T-helper 1 cell treated with Interleukin-12 subunit alpha and Interleukin-12 subunit beta and Interleukin-4 antibody, amounts not matched to agents 30 μg/mL and 1 μg/mL, for 36 hours (primary cell): ENCODE measurements at regions not wholly inside any gene's neighbourhood (a gene's known extent, or its start where the extent isn't known, plus 50 kb on each side); places are given as distances from the start of the nearest gene placed in this dataset.

Experiments
- H3K27ac Mint-ChIP-seq: one replicate; pipeline ENCODE4 v1.8.0; 2021; ENCODE audit warnings: mild to moderate bottlenecking, mixed read lengths
- H3K27me3 Mint-ChIP-seq: one replicate; pipeline ENCODE4 v1.8.0; 2021; ENCODE audit warnings: low read depth, mixed read lengths
- H3K36me3 Mint-ChIP-seq: one replicate; pipeline ENCODE4 v1.8.0; 2021; ENCODE audit warnings: low read depth, mixed read lengths
- H3K4me1 Mint-ChIP-seq: one replicate; pipeline ENCODE4 v1.8.0; 2021; ENCODE audit warnings: low read depth, mixed read lengths
- H3K4me3 Mint-ChIP-seq: one replicate; pipeline ENCODE4 v1.8.0; 2021; ENCODE audit warnings: mild to moderate bottlenecking, moderate library complexity, mixed read lengths
- H3K9me3 Mint-ChIP-seq: one replicate; pipeline ENCODE4 v1.8.0; 2021; ENCODE audit warnings: mixed read lengths

- Mint-ChIP-seq H3K36me3 (no peaks in the 10 kb centered on the region), H3K27me3 (no peaks in the 10 kb centered on the region), H3K9me3 (no peaks in the 10 kb centered on the region), H3K4me3 (no peak overlapping the region), H3K27ac (no peak overlapping the region), H3K4me1 (no peaks in the 10 kb centered on the region)
Observed at GRCh38 chr13:72469906-72470305, 257.5 kb downstream of the MZT1 start.

- Mint-ChIP-seq H3K9me3 (no peaks in the 10 kb centered on the region), H3K27ac (no peak overlapping the region), H3K4me1 (peaks cover 2% of the 10 kb centered on the region), H3K36me3 (no peaks in the 10 kb centered on the region), H3K4me3 (no peak overlapping the region), H3K27me3 (no peaks in the 10 kb centered on the region)
Observed at GRCh38 chr13:72463561-72463960, 263.9 kb downstream of the MZT1 start.

- Mint-ChIP-seq H3K27ac (no peak overlapping the region), H3K4me1 (peaks cover 2% of the 10 kb centered on the region), H3K4me3 (no peak overlapping the region), H3K36me3 (no peaks in the 10 kb centered on the region), H3K9me3 (no peaks in the 10 kb centered on the region), H3K27me3 (no peaks in the 10 kb centered on the region)
Observed at GRCh38 chr13:72462726-72463125, 264.7 kb downstream of the MZT1 start.

DNA sequence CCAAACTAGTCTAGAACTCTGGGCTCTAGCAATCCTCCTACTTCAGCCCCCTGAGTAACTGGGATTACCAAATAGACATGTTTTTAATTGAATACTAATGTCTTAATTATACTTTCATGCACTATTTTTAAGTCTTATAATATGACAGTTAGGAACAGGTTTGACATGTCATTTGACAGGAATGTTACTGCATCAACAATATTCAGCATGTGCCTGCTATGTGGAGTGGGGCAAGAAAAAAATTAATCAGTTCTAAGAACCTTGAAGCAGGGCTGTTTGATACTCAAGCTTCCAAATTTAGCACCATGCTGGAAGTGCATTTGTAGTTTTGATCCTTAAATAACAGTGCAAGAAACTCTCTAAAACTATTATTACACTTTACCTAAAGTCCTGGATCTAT lies 265.3 kb downstream of the MZT1 start:
- no peaks in the 10 kb centered on the region for H3K36me3 Mint-ChIP-seq
- no peak overlapping the region for H3K27ac Mint-ChIP-seq
- no peaks in the 10 kb centered on the region for H3K9me3 Mint-ChIP-seq
- no peaks in the 10 kb centered on the region for H3K27me3 Mint-ChIP-seq
- H3K4me1 Mint-ChIP-seq: peaks cover 2% of the 10 kb centered on the region
- H3K4me3 Mint-ChIP-seq: no peak overlapping the region

DNA sequence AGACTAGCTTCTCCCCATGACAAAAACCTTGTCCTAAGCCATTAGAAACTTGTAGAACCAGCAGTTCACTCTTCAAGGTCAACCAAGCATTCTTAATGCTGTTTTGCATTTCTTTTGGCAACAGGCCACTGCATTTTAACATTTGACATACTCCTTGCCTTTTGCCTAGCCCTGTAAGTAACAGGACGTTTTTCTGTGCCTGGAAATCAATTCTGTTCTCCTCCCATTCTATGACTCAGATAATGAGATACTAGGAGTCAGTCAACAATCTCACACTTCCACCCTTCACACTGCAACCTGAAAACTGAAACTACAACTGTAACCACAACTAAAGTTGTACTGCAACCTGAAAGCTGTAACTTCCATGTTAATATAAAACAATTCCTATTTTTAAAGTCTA lies 268.7 kb downstream of the MZT1 start:
- Mint-ChIP-seq H3K9me3 (no peaks in the 10 kb centered on the region), H3K4me3 (no peak overlapping the region), H3K27me3 (no peaks in the 10 kb centered on the region), H3K27ac (no peak overlapping the region), H3K36me3 (no peaks in the 10 kb centered on the region), H3K4me1 (peaks cover 2% of the 10 kb centered on the region)

DNA sequence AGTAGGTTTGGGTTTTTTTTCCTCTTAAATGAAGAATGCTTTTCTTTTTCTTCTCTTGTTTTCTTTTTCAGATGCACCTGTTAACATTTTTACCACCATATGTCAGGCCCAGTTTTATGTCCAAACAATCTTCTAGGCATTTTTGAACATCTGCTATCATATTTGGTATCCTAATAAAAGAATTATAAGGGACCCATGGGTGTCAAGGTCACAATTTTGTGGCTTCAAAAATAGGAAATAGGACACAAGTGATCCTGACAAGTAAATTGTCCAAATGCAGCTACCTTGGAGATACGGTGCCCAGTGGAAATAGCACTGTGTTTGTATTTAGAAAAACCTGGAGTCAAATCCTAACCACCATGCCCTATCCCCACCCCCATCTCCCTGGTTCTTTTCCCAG lies 270.3 kb downstream of the MZT1 start:
- no peak overlapping the region for H3K4me3 Mint-ChIP-seq
- H3K27ac Mint-ChIP-seq: no peak overlapping the region
- H3K27me3 Mint-ChIP-seq: no peaks in the 10 kb centered on the region
- H3K36me3 Mint-ChIP-seq: no peaks in the 10 kb centered on the region
- H3K9me3 Mint-ChIP-seq: no peaks in the 10 kb centered on the region
- peaks cover 2% of the 10 kb centered on the region for H3K4me1 Mint-ChIP-seq

DNA sequence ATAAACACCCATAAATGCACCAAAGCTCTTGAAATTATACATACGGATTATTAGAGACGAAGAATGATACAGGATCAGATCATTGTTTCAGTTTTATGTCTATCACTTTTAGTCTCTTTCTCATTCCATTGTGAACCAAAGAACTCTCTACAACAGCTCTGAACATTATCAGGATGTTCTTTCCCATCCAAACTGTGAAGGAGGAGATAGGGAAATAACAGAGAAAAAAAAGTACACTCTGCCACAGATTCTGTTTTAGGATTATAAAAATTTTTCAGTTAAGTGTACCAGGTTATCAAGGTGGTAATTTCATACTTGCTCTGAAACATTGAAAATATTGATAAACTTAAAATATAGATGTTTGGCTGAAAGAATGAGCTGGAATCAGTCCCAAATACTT lies 270.9 kb downstream of the MZT1 start:
- Mint-ChIP-seq H3K27me3 (no peaks in the 10 kb centered on the region), H3K36me3 (no peaks in the 10 kb centered on the region), H3K9me3 (no peaks in the 10 kb centered on the region), H3K4me1 (peaks cover 2% of the 10 kb centered on the region), H3K27ac (no peak overlapping the region), H3K4me3 (no peak overlapping the region)

GRCh38 chr13:72453161-72453560 lies 274.3 kb downstream of the MZT1 start:
- Mint-ChIP-seq H3K27ac (no peak overlapping the region), H3K9me3 (peaks cover 14% of the 10 kb centered on the region), H3K27me3 (no peaks in the 10 kb centered on the region), H3K4me3 (no peak overlapping the region), H3K36me3 (no peaks in the 10 kb centered on the region), H3K4me1 (no peaks in the 10 kb centered on the region)

DNA sequence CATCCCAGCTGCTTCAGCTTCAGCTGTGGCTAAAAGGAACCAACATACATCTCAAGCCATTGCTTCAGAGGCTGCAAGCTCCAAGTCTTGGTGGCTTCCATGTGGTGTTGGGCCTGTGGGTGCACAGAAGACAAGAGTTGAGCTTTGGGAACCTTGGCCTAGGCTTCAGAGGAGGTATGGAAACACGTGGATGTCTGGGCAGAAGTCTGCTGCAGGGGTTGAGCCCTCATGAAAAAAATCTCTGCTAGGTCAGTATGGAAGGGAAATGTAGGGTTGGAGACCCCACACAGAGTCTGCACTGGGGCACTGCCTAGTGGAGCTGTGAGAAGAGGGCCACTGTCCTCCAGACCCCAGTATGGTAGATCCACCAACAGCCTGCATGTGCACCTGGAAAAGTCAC lies 279.3 kb downstream of the MZT1 start:
- Mint-ChIP-seq H3K4me1 (no peaks in the 10 kb centered on the region), H3K27ac (no peak overlapping the region), H3K9me3 (peaks cover 24% of the 10 kb centered on the region), H3K27me3 (no peaks in the 10 kb centered on the region), H3K4me3 (no peak overlapping the region), H3K36me3 (no peaks in the 10 kb centered on the region)

DNA sequence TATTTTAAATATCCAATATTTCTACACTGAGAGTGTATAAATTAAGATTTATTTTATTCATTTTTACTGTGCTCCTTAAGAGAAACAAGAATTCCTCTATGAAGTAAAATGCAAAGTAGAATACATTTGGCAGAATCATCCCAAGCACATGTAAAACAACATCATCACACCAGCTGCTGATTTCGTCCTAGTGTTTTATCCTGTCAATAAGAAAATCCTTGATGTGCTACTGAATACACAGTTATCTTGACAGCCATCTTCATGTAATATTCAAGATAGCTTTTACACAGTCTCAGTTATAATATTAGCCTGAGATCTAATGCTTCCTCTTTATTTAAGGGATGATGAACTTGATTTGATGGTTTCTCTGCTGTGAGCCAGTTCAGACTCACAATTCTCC lies 282.4 kb downstream of the MZT1 start:
- Mint-ChIP-seq H3K4me3 (no peak overlapping the region), H3K4me1 (no peaks in the 10 kb centered on the region), H3K27me3 (no peaks in the 10 kb centered on the region), H3K36me3 (no peaks in the 10 kb centered on the region), H3K9me3 (peaks cover 20% of the 10 kb centered on the region), H3K27ac (no peak overlapping the region)

- no peaks in the 10 kb centered on the region for H3K9me3 Mint-ChIP-seq
- no peak overlapping the region for H3K4me3 Mint-ChIP-seq
- H3K4me1 Mint-ChIP-seq: no peaks in the 10 kb centered on the region
- H3K27ac Mint-ChIP-seq: no peak overlapping the region
- no peaks in the 10 kb centered on the region for H3K27me3 Mint-ChIP-seq
- H3K36me3 Mint-ChIP-seq: no peaks in the 10 kb centered on the region
Observed at GRCh38 chr13:72437458-72437857, 290.0 kb downstream of the MZT1 start.

DNA sequence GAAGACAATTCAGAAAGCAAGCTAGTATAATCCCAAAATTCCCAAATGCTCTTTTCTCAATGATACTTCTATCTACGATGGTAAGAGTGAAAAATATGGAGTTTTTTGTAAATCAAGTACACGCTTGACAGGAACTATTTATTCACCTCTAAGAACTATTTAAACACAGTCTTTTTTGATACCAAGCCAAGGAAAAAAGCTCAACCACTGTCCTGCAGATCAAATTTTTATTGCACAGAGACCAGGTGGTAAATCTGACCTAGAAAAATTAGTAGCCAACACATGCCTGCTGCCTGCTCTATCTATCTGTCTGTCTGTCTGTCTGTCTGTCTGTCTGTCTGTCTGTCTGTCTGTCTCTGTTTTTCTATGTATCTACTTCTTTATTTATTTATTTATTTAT lies 292.2 kb downstream of the MZT1 start:
- no peaks in the 10 kb centered on the region for H3K9me3 Mint-ChIP-seq
- H3K27me3 Mint-ChIP-seq: no peaks in the 10 kb centered on the region
- no peak overlapping the region for H3K27ac Mint-ChIP-seq
- H3K4me3 Mint-ChIP-seq: no peak overlapping the region
- H3K4me1 Mint-ChIP-seq: no peaks in the 10 kb centered on the region
- H3K36me3 Mint-ChIP-seq: no peaks in the 10 kb centered on the region

- Mint-ChIP-seq H3K4me3 (no peak overlapping the region), H3K36me3 (no peaks in the 10 kb centered on the region), H3K27ac (no peak overlapping the region), H3K9me3 (no peaks in the 10 kb centered on the region), H3K4me1 (no peaks in the 10 kb centered on the region), H3K27me3 (no peaks in the 10 kb centered on the region)
Observed at GRCh38 chr13:72431981-72432682, 295.3 kb downstream of the MZT1 start.

- no peaks in the 10 kb centered on the region for H3K4me1 Mint-ChIP-seq
- no peaks in the 10 kb centered on the region for H3K9me3 Mint-ChIP-seq
- no peak overlapping the region for H3K27ac Mint-ChIP-seq
- H3K36me3 Mint-ChIP-seq: no peaks in the 10 kb centered on the region
- H3K4me3 Mint-ChIP-seq: no peak overlapping the region
- H3K27me3 Mint-ChIP-seq: no peaks in the 10 kb centered on the region
Observed at GRCh38 chr13:72430923-72431322, 296.5 kb downstream of the MZT1 start.

DNA sequence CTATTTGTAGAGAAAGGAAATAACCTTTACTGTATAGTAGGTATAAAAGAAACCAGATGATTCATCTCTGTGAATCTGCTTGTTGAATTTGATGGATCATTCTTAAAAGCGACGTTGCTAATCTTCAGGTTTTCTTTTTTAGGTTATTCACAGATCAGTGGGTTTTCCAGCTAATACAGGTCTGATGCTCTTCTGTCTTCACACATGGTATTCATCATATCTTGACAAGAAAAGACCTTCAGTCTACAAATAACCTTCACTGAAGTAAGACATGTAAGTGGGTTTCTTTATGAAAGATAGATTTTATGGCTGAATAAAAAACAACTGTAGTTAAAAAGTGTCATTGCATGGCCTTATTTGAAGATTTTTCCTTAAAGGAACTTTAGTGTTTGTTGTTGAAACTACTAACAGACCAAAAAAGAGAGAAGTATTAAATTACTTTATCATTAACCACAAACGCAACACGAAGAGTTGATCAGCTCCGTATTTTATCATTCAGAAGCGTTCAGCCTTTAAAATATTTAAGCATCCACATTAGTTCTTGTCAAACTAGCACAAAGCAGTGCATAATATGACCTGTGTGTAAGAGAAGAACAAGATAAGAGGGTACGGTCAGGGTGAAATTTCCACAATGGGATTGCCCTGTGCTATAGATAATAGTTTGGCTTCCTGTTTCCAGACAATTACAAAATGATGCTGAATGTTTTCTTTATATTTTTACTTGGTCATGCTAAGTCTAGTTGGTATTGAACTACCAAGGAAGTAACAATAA lies 299.5 kb downstream of the MZT1 start:
- Mint-ChIP-seq H3K27ac (no peak overlapping the region), H3K4me3 (no peak overlapping the region), H3K36me3 (no peaks in the 10 kb centered on the region), H3K27me3 (no peaks in the 10 kb centered on the region), H3K4me1 (no peaks in the 10 kb centered on the region), H3K9me3 (no peaks in the 10 kb centered on the region)
